SJCRH30 (cell line): ENCODE measurements at regions not wholly inside any gene's neighbourhood (a gene's known extent, or its start where the extent isn't known, plus 50 kb on each side); places are given as distances from the start of the nearest gene placed in this dataset.
"Not testable (repeated sequence)": the region's sequence is repeated elsewhere in the genome, so short reads cannot be mapped to it uniquely, and the experiment has no call there.

ENCODE experiments used
- DNase-seq, 2 experiments: peaks; one replicate each; pipeline ENCODE4 v3.0.0-alpha.2; 2015 to 2020
- H3K27ac ChIP-seq: fragments of 250-450 bp; sonication (Bioruptor Pico); 2 replicates; pipeline ENCODE4 v1.5.1; 2020; ENCODE audit warnings: mild to moderate bottlenecking, moderate library complexity
- H3K27me3 ChIP-seq: fragments of 250-450 bp; sonication (Bioruptor Pico); 2 replicates; pipeline ENCODE4 v1.5.1; 2020; ENCODE audit warnings: mild to moderate bottlenecking, moderate library complexity
- H3K36me3 ChIP-seq: fragments of 250-450 bp; sonication (Bioruptor Pico); 2 replicates; pipeline ENCODE4 v1.5.1; 2020; ENCODE audit warnings: mild to moderate bottlenecking, moderate library complexity
- H3K4me1 ChIP-seq: fragments of 250-450 bp; sonication (Bioruptor Pico); 2 replicates; pipeline ENCODE4 v1.5.1; 2020; ENCODE audit warnings: mild to moderate bottlenecking, moderate library complexity
- H3K4me3 ChIP-seq: fragments of 250-450 bp; sonication (Bioruptor Pico); 2 replicates; pipeline ENCODE4 v1.5.1; 2020; ENCODE audit warnings: mild to moderate bottlenecking, moderate library complexity
- H3K9me3 ChIP-seq: fragments of 250-450 bp; sonication (Bioruptor Pico); replicated peaks from 2 replicates; pipeline ENCODE4 v1.5.1; 2020; ENCODE audit warnings: mild to moderate bottlenecking, moderate library complexity

DNA sequence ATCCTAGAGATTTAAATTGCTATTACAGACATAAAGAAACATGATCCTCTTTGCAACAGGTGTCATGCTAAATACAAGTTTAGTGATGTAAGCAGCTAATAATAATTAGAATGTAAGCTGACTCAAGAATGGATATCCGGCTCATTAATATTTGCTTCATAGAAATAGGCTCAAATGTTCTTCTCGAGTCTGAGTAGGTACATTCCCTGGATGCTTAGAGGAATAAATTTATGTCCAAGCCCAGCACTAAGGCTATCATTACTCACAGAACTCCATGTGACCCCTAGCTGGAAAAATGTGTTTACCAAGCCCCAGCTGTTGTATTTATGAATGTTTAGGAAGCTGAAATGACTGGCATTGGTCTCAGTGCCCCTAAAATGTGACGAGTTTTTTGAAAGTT, 87.6 kb upstream of the TSPAN7 start:
- Histone ChIP-seq H3K27ac (peak overlapping the region; percentile 44), H3K9me3 (no peaks in the 10 kb centered on the region), H3K36me3 (no peaks in the 10 kb centered on the region), H3K4me1 (peaks cover 8% of the 10 kb centered on the region), H3K4me3 (no peak overlapping the region), H3K27me3 (no peaks in the 10 kb centered on the region)
- peak in 1 of 2 experiments; percentile 5 for DNase-seq

- H3K4me1 ChIP-seq = peaks cover 8% of the 10 kb centered on the region
- DNase-seq = peak in 1 of 2 experiments; percentile 0
- H3K9me3 ChIP-seq = no peaks in the 10 kb centered on the region
- H3K27me3 ChIP-seq = no peaks in the 10 kb centered on the region
- no peaks in the 10 kb centered on the region for H3K36me3 ChIP-seq
- no peak overlapping the region for H3K4me3 ChIP-seq
- H3K27ac ChIP-seq = no peak overlapping the region
Observed at GRCh38 chrX:38474543-38474942, 86.8 kb upstream of the TSPAN7 start.

DNA sequence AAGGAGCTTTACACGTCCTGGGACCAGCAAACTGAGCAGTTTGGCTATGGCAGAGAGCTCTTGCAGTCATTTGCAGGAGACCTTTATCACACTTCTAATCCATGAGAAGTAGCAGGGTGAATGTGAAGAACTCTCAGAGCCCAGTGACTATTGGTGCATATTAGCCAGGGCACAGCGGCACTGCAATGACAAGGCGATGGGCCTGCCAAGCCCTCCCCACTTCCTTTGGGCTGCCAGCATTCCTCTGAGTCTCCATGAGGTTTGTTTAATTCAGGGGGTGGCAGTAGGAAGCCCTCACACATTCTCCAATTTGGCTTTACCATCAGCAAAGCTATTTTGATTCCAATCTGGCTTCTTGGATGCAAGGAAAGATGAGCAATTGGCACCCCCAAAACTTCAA, 79.2 kb upstream of the TSPAN7 start:
- Histone ChIP-seq H3K36me3 (no peaks in the 10 kb centered on the region), H3K27ac (no peak overlapping the region), H3K4me1 (no peaks in the 10 kb centered on the region), H3K9me3 (no peaks in the 10 kb centered on the region), H3K4me3 (no peak overlapping the region), H3K27me3 (no peaks in the 10 kb centered on the region)
- DNase-seq = no peak

DNA sequence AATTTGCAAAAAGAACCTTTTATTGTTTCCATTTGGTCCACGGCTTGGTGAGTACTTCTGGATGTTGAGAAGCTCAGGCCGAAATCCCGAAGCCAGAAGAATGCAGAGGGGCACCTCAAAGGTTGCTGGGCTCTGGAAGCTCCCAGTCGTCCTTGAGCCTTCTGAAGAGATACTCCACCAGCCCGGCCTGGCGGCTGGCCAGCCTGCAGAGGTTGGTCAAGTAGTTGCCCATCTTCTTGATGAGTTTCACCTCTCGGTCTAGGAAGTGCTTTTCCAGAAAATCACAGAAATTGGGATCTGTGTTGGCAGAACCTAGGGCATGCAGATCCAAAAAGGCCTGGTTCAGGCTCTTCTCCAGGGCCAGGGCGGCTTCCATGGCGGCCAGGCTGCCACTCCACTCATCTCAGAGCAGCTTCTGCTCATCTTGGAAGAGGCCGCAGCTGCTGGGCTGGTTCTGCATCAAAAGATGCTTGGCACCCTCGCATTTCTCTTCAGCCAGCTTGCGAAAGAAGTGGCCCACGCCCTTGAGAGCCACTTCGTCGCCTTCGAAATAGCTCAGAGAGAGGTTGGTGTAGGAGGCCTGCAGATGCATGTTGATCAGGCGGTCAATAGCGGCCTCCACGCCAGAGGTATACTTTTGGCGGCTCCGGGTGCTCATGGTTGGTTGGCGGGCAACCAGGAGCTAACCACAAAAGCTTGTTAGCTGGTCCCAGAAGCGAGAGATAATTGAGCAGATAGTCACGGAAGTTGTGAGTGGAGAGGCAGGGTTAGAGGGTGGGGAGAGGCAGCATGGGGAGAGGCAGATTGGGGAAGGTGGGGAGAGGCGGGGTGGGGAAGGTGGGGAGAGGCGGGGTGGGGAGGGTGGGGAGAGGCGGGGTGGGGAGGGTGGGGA, 76.5 kb upstream of the TSPAN7 start:
- Histone ChIP-seq H3K27me3 (no peaks in the 10 kb centered on the region), H3K4me3 (no peak overlapping the region)

DNA sequence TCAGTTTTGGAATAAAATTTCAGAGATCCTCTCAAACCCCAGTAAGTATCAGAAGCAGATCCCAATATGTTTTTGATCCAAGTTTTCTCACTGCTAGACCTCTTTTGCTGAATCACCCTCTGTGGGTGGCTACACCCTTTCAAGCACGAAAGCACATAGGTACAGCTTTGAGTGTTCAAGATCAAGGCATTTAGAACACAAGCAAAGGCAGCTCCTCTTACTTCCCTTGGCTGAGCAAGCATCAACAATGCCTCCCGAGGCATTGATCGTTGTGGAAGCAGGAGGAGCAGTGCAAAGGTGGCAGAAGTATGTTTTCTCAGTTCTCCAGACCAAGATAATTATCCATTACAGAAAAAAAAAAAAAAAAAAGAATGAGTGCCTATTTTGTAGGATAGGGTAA, 72.0 kb upstream of the TSPAN7 start:
- no peaks in the 10 kb centered on the region for H3K9me3 ChIP-seq
- no peak for DNase-seq
- H3K27me3 ChIP-seq = no peaks in the 10 kb centered on the region
- H3K4me1 ChIP-seq = no peaks in the 10 kb centered on the region
- no peaks in the 10 kb centered on the region for H3K36me3 ChIP-seq
- H3K4me3 ChIP-seq = no peak overlapping the region
- no peak overlapping the region for H3K27ac ChIP-seq

More for the DNA sequence above, 76.5 kb upstream of the TSPAN7 start:
- Histone ChIP-seq H3K9me3 (no peaks in the 10 kb centered on the region), H3K4me1 (no peaks in the 10 kb centered on the region), H3K36me3 (no peaks in the 10 kb centered on the region), H3K27ac (no peak overlapping the region)
- no peak for DNase-seq

GRCh38 chrX:38494239-38494823, 67.0 kb upstream of the TSPAN7 start:
- DNase-seq = no peak
- Histone ChIP-seq H3K36me3 (no peaks in the 10 kb centered on the region), H3K9me3 (no peaks in the 10 kb centered on the region), H3K27me3 (no peaks in the 10 kb centered on the region), H3K27ac (no peak overlapping the region), H3K4me1 (no peaks in the 10 kb centered on the region), H3K4me3 (no peak overlapping the region)

- H3K9me3 ChIP-seq, DNase-seq, H3K4me3 ChIP-seq, H3K27ac ChIP-seq, H3K4me1 ChIP-seq, H3K36me3 ChIP-seq, H3K27me3 ChIP-seq: not testable (repeated sequence)
Observed at GRCh38 chrX:38499658-38500057, 61.7 kb upstream of the TSPAN7 start.

- no peaks in the 10 kb centered on the region for H3K36me3 ChIP-seq
- no peak overlapping the region for H3K27ac ChIP-seq
- H3K4me1 ChIP-seq = no peaks in the 10 kb centered on the region
- H3K4me3 ChIP-seq = no peak overlapping the region
- H3K27me3 ChIP-seq = no peaks in the 10 kb centered on the region
- H3K9me3 ChIP-seq = no peaks in the 10 kb centered on the region
- DNase-seq = peak in 1 of 2 experiments; percentile 23
Observed at GRCh38 chrX:38500141-38500540, 61.2 kb upstream of the TSPAN7 start.

- Histone ChIP-seq H3K9me3 (no peaks in the 10 kb centered on the region), H3K4me3 (no peak overlapping the region), H3K36me3 (no peaks in the 10 kb centered on the region), H3K27me3 (no peaks in the 10 kb centered on the region), H3K4me1 (no peaks in the 10 kb centered on the region), H3K27ac (no peak overlapping the region)
- no peak for DNase-seq
Observed at GRCh38 chrX:38500866-38501265, 60.5 kb upstream of the TSPAN7 start.

DNA sequence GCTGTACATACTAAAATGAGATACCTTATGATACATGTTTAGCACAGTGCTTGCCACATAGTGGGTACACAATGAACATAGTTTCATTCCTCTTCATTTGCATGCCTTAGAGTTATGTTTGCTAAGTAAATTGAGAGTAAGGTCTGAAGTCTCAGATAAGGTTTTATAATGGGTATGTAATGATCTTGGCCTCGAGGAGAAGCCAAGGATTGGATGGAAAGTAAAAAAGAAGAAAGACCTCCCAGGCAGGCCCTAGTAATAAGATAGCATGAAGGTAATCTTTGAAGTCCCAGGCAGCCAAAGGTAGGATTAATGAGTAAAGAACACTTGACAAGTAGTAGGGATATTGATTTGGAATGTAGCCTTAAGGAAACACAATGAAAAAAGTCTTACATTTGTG, 55.8 kb upstream of the TSPAN7 start:
- H3K4me3 ChIP-seq = no peak overlapping the region
- H3K4me1 ChIP-seq = no peaks in the 10 kb centered on the region
- H3K9me3 ChIP-seq = no peaks in the 10 kb centered on the region
- no peaks in the 10 kb centered on the region for H3K36me3 ChIP-seq
- H3K27me3 ChIP-seq = no peaks in the 10 kb centered on the region
- no peak overlapping the region for H3K27ac ChIP-seq
- DNase-seq = no peak
